C4-2B (cell line): ENCODE measurements at regions not wholly inside any gene's neighbourhood (a gene's known extent, or its start where the extent isn't known, plus 50 kb on each side); places are given as distances from the start of the nearest gene placed in this dataset.

ENCODE experiments used
- H3K27ac ChIP-seq: fragments of 450-650 bp; 2 replicates; pipeline ENCODE4 v1.5.1; 2017
- CTCF ChIP-seq: fragments of 450-650 bp; conservative IDR thresholded peaks from 2 replicates; pipeline ENCODE4 v1.5.1; 2017; ENCODE audit warnings: mild to moderate bottlenecking
- ZFX ChIP-seq: fragments of 450-650 bp; IDR thresholded peaks from 2 replicates; pipeline ENCODE4 v1.6.1; 2017

- H3K27ac ChIP-seq, result no peak overlapping the region
- TF ChIP-seq CTCF (no peak), ZFX (no peak)
Measured at GRCh38 chr4:32994981-32995881, 2275.1 kb downstream of the PCDH7 start.

- H3K27ac ChIP-seq, result no peak overlapping the region
- TF ChIP-seq ZFX (no peak), CTCF (no peak)
Measured at GRCh38 chr4:33013282-33013681, 2293.1 kb downstream of the PCDH7 start.

- TF ChIP-seq ZFX, result no peak
- TF ChIP-seq CTCF, result no peak
Measured at GRCh38 chr4:33025236-33025635, 2305.1 kb downstream of the PCDH7 start.

GRCh38 chr4:33029976-33030375 lies 2309.8 kb downstream of the PCDH7 start:
- H3K27ac ChIP-seq, result no peak overlapping the region
- no peak for TF ChIP-seq CTCF
- no peak for TF ChIP-seq ZFX

More at GRCh38 chr4:33025236-33025635, 2305.1 kb downstream of the PCDH7 start:
- no peak overlapping the region for H3K27ac ChIP-seq

GRCh38 chr4:33031328-33031727 lies 2311.2 kb downstream of the PCDH7 start:
- H3K27ac ChIP-seq, result no peak overlapping the region
- TF ChIP-seq CTCF (no peak), ZFX (no peak)

- H3K27ac ChIP-seq, result no peak overlapping the region
- TF ChIP-seq ZFX (no peak), CTCF (no peak)
Measured at GRCh38 chr4:33037464-33037863, 2317.3 kb downstream of the PCDH7 start.

GRCh38 chr4:33045334-33045733 lies 2325.2 kb downstream of the PCDH7 start:
- TF ChIP-seq ZFX, result no peak
- no peak for TF ChIP-seq CTCF
- H3K27ac ChIP-seq, result no peak overlapping the region
